OCI-LY7 (cell line): ENCODE measurements at regions not wholly inside any gene's neighbourhood (a gene's known extent, or its start where the extent isn't known, plus 50 kb on each side); places are given as distances from the start of the nearest gene placed in this dataset.

ENCODE experiments used
- CTCF ChIP-seq: fragments of 200-600 bp; sonication (generic); conservative IDR thresholded peaks from 2 replicates; pipeline ENCODE4 v1.5.1; 2014; ENCODE audit warnings: mild to moderate bottlenecking, antibody characterized with exemption, low read length, moderate library complexity, mixed read lengths
- EZH2phosphoT487 ChIP-seq: fragments of 200-600 bp; sonication (generic); IDR thresholded peaks from 2 replicates; pipeline ENCODE4 v1.6.1; 2018; ENCODE audit warnings: low read depth, borderline replicate concordance, mild to moderate bottlenecking, mixed run types, antibody characterized with exemption, low read length, moderate library complexity, mixed read lengths

- TF ChIP-seq CTCF: no peak
- no peak for TF ChIP-seq EZH2phosphoT487
These were observed 585.0 kb downstream of the TAF11L14 start for GRCh38 chr5:18219241-18219640.
